Colon (tissue), 2 donors: ENCODE measurements at regions not wholly inside any gene's neighbourhood (a gene's known extent, or its start where the extent isn't known, plus 50 kb on each side); places are given as distances from the start of the nearest gene placed in this dataset.
"Not testable (repeated sequence)": the region's sequence is repeated elsewhere in the genome, so short reads cannot be mapped to it uniquely, and the experiment has no call there.

Experiments used
- FAIRE-seq: peaks from 2 replicates; lab custom pipeline; 2012; peaks lifted over from hg19 to GRCh38; lab: Jason Lieb, UNC
- donor health status: control.
- donor health status: control.

- FAIRE-seq, result no peak
Measured at GRCh38 chr6:80544976-80545722, 438.7 kb downstream of the BCKDHB start.

GRCh38 chr6:80544555-80544954, 438.1 kb downstream of the BCKDHB start:
- no peak for FAIRE-seq

GRCh38 chr6:80543598-80544222, 437.2 kb downstream of the BCKDHB start:
- no peak for FAIRE-seq

GRCh38 chr6:80543151-80543550, 436.7 kb downstream of the BCKDHB start:
- no peak for FAIRE-seq

DNA sequence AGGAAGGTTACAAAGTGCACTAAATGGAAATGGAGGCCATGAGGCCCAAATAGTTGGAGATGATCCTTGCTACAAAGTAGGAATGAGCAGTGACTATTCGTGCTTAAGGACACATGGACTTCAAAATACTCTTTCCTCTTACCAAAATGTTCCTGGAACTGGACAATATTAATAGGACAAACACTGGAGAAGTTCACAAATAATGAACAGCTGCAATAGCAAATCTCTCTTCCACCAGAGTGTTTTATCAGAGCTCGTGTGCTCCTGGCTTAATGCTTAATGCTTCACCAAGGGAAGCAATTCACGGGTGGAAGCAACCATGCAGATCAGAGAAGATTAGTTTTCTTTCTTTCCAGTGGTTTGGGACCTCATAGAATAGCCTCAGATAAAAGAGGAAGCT, 435.4 kb downstream of the BCKDHB start:
- no peak for FAIRE-seq

DNA sequence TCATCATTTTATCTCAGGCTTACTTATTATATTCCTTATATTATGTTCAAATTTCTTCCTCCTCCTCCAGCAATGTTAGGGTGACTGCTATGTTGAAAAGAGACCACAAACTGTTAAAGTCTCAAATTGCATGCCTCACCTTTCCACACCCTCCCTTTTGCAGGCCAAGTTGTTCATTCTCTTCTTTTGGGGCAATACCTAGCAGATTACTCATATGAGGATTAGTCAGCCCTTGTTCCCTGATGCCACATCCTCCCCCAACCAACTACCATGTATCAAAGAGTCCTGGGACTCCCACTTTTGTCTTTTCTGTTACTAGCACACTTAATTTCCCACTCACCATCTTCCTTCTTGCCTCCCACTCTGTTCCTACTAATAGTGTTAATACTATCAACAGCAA, 434.7 kb downstream of the BCKDHB start:
- no peak for FAIRE-seq

DNA sequence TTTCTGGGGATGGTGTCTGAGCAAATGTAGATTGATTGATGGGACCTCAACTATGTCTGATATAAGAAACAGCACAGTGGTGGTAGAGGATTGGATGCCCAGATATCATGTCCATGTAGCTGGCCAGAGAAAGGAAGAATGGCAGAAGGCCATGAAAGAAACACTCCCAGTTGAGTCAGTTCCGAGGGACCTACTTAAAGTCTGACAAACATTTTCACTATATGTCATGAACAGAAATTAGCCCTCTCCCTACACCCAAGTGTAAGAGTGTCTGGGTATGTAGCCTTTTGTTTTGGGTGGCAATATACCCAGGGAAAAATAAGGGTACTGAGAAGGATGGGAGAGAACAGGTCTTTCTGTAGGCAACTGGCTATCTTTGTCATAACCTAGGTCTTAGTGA, 434.2 kb downstream of the BCKDHB start:
- no peak for FAIRE-seq

- no peak for FAIRE-seq
Measured at GRCh38 chr6:80537118-80537972, 430.9 kb downstream of the BCKDHB start.

- no peak for FAIRE-seq
Measured at GRCh38 chr6:80535914-80536565, 429.6 kb downstream of the BCKDHB start.

GRCh38 chr6:80531681-80532619, 425.5 kb downstream of the BCKDHB start:
- FAIRE-seq, result no peak

- no peak for FAIRE-seq
Measured at GRCh38 chr6:80530103-80530502, 423.6 kb downstream of the BCKDHB start.

DNA sequence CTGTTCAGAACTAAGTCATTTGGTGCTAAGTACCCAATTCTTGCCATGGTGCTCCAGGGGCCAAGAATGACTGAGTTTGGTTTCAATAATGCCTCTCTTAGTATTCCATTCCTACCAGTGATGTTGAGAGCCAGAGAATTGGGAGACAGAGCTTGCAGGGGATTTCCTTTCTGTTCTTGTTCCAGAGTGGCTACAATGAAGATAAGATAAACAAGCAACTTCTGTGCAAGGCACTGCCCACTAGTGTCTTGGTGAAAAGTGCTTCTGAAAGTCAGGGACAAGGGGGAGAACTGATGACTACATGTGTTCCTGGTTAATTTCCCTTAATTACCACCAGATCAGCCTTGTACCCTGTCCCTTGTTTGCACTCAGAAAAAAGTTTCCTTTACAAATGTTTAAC, 421.6 kb downstream of the BCKDHB start:
- no peak for FAIRE-seq

- no peak for FAIRE-seq
Measured at GRCh38 chr6:80527552-80528052, 421.1 kb downstream of the BCKDHB start.

GRCh38 chr6:80523531-80523997, 417.1 kb downstream of the BCKDHB start:
- no peak for FAIRE-seq

- FAIRE-seq, result no peak
Measured at GRCh38 chr6:80523010-80523409, 416.5 kb downstream of the BCKDHB start.

DNA sequence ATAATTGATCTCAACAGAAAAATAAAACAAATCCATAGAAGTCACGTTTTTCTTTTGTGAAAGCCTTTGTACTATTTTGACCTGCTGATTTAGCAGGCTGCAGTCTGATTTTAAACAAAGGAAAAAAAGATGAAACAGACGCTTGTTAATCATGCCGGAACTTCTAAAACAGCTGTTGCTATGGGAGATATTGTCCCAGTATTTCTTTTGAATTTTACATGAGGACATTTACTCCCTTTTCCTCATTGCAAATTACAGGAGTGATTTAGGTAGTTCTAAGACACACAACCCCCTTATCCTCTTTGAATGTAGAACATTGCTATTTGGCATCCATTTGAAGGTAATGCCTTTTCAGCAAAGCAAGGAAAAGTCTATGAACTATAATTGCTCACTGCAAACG, 416.1 kb downstream of the BCKDHB start:
- no peak for FAIRE-seq

DNA sequence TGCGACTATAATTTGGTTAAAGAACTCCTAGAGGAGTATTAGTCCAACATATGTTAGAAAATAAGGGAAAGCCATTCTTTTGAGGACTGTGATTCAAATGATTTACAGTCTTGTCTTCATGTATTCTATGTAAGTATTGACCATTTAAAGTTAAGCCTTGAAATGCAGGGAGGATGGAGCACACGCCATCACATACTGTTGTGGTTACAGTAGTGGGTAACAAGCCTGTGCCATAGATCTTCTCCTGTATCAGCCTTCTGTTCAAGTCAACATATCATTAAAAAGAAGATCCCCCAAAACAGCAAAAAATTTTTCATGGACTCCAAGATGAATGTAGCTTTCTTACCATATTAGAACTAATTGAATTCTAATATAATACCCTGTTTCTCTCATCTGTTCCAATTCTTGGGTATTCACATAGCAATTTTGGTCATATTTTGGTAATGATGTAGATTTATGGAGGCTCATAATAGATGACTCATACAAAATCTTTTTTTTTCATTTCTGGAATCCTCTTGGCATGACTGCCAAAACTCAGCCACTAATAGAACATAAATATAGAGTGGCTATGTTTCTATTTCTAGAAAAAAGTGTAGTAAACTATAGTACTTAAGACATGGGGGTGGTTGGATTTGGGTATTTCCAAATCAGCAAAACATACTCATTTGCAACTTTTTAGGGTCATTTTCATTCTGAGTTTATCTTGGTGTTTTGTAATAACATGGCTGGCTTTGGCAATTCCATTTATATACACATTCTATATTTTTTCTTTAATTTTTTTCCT, 413.5 kb downstream of the BCKDHB start:
- FAIRE-seq, result no peak

- FAIRE-seq, result no peak
Measured at GRCh38 chr6:80517525-80517924, 411.1 kb downstream of the BCKDHB start.

- FAIRE-seq, result not testable (repeated sequence)
Measured at GRCh38 chr6:80510521-80510920, 404.1 kb downstream of the BCKDHB start.
